Esophagus squamous epithelium (tissue), 5 donors: ENCODE measurements at regions not wholly inside any gene's neighbourhood (a gene's known extent, or its start where the extent isn't known, plus 50 kb on each side); places are given as distances from the start of the nearest gene placed in this dataset.

ENCODE experiments used
- DNase-seq: peaks from one replicate; lab custom pipeline; 2025; lab: John Stamatoyannopoulos, UW
- H3K27ac ChIP-seq, 4 donors: fragments of 200-600 bp; sonication (generic); one replicate each; pipeline ENCODE4 v1.5.1; 2016 to 2019; ENCODE audit warnings: mild to moderate bottlenecking in 1 of 4
- H3K27me3 ChIP-seq, 4 donors: fragments of 200-600 bp; sonication (generic); 1 replicate in 3 of 4; 2 replicates in 1 of 4; pipeline versions ENCODE4 v1.5.1 to v1.6.0; 2017 to 2021; ENCODE audit warnings: antibody characterized with exemption in 1 of 4
- H3K36me3 ChIP-seq, 3 donors: fragments of 200-600 bp; sonication (generic); one replicate each; pipeline ENCODE4 v1.5.1; 2016 to 2019
- H3K4me1 ChIP-seq, 3 donors: fragments of 200-600 bp; sonication (generic); one replicate each; pipeline ENCODE4 v1.5.1; 2017 to 2019
- H3K4me3 ChIP-seq, 4 donors: fragments of 200-600 bp; sonication (generic); 1 replicate in 3 of 4; 2 replicates in 1 of 4; pipeline ENCODE4 v1.5.1; 2016 to 2019; ENCODE audit warnings: mild to moderate bottlenecking in 2 of 4, moderate library complexity in 1 of 4
- H3K9me3 ChIP-seq, 3 donors: fragments of 200-600 bp; sonication (generic); one replicate each; pipeline ENCODE4 v1.5.1; 2016 to 2019
- CTCF ChIP-seq, 6 experiments: fragments of 450-650 bp in 4 of 6; fragments of 200-600 bp in 2 of 6; sonication (generic) in 2 of 6; IDR thresholded peaks; one replicate each; pipeline ENCODE4 v1.5.1; 2016 to 2019; ENCODE audit warnings: antibody characterized with exemption in 6 of 6, mild to moderate bottlenecking in 4 of 6, moderate library complexity in 4 of 6
- POLR2A ChIP-seq, 4 donors: fragments of 450-650 bp; IDR thresholded peaks; one replicate each; pipeline ENCODE4 v1.6.1; 2017; ENCODE audit warnings: antibody characterized with exemption in 4 of 4, mild to moderate bottlenecking in 4 of 4, moderate library complexity in 3 of 4
- WGBS, 2 donors: methylation state at CpG; one replicate each; pipeline ENCODE4 v1.1.5; 2018; 5-methylcytosine and 5-hydroxymethylcytosine counted together
- intact Hi-C: fragments of 100-400 bp; cut with DNase I; formaldehyde crosslinking; loops from one replicate; pipeline ENCODE4 v1.15.0; 2022
- donor health status: DM: yes; HTN: yes; CAD: no.

GRCh38 chr5:105807951-105808350 is 1862.8 kb downstream of the EFNA5 start:
- TF ChIP-seq POLR2A (IDR thresholded peaks at IDR 0.05) (no peak), CTCF (IDR thresholded peaks at IDR 0.05) (no peak)
- Histone ChIP-seq H3K36me3 (no peaks in the 10 kb centered on the region), H3K27me3 (no peaks in the 10 kb centered on the region), H3K27ac (no peak overlapping the region), H3K4me3 (no peak overlapping the region), H3K9me3 (no peaks in the 10 kb centered on the region), H3K4me1 (no peaks in the 10 kb centered on the region)
- intact Hi-C loops = no loop called here
- WGBS, 2 donors = 52 to 67% methylated on average over 3 of the region's 3 CpGs
- no peak for DNase-seq

GRCh38 chr5:105807290-105807689 is 1863.4 kb downstream of the EFNA5 start:
- 11 to 15% methylated on average over 1 of the region's 1 CpG for WGBS, 2 donors

GRCh38 chr5:105806596-105806995 is 1864.1 kb downstream of the EFNA5 start:
- Histone ChIP-seq H3K27ac (no peak overlapping the region), H3K27me3 (no peaks in the 10 kb centered on the region), H3K36me3 (no peaks in the 10 kb centered on the region), H3K9me3 (no peaks in the 10 kb centered on the region), H3K4me1 (no peaks in the 10 kb centered on the region), H3K4me3 (no peak overlapping the region)
- intact Hi-C loops = no loop called here
- no peak for DNase-seq
- TF ChIP-seq POLR2A (IDR thresholded peaks at IDR 0.05) (no peak), CTCF (IDR thresholded peaks at IDR 0.05) (no peak)

More at GRCh38 chr5:105807290-105807689, 1863.4 kb downstream of the EFNA5 start:
- intact Hi-C loops = no loop called here
- no peak overlapping the region for H3K4me3 ChIP-seq
- H3K4me1 ChIP-seq = no peaks in the 10 kb centered on the region
- H3K27me3 ChIP-seq = no peaks in the 10 kb centered on the region
- DNase-seq = no peak
- no peaks in the 10 kb centered on the region for H3K36me3 ChIP-seq
- no peak for TF ChIP-seq CTCF (IDR thresholded peaks at IDR 0.05)
- no peak for TF ChIP-seq POLR2A (IDR thresholded peaks at IDR 0.05)
- no peak overlapping the region for H3K27ac ChIP-seq
- H3K9me3 ChIP-seq = no peaks in the 10 kb centered on the region

GRCh38 chr5:105803431-105803830 is 1867.3 kb downstream of the EFNA5 start:
- 91% methylated on average over 1 of the region's 1 CpG for WGBS, 2 donors
- no peak for DNase-seq
- TF ChIP-seq POLR2A (IDR thresholded peaks at IDR 0.05) = no peak
- TF ChIP-seq CTCF (IDR thresholded peaks at IDR 0.05) = no peak
- no peaks in the 10 kb centered on the region for H3K4me1 ChIP-seq
- H3K27me3 ChIP-seq = no peaks in the 10 kb centered on the region
- H3K36me3 ChIP-seq = no peaks in the 10 kb centered on the region
- intact Hi-C loops = no loop called here
- H3K27ac ChIP-seq = no peak overlapping the region
- H3K9me3 ChIP-seq = no peaks in the 10 kb centered on the region
- no peak overlapping the region for H3K4me3 ChIP-seq

- Histone ChIP-seq H3K27ac (no peak overlapping the region), H3K36me3 (no peaks in the 10 kb centered on the region), H3K27me3 (no peaks in the 10 kb centered on the region), H3K9me3 (no peaks in the 10 kb centered on the region), H3K4me3 (no peak overlapping the region), H3K4me1 (no peaks in the 10 kb centered on the region)
- intact Hi-C loops = no loop called here
- 80 to 83% methylated on average over 3 of the region's 3 CpGs for WGBS, 2 donors
- TF ChIP-seq CTCF (IDR thresholded peaks at IDR 0.05) (no peak), POLR2A (IDR thresholded peaks at IDR 0.05) (no peak)
- no peak for DNase-seq
Measured at GRCh38 chr5:105794578-105794977, 1876.2 kb downstream of the EFNA5 start.
